Jurkat, Clone E6-1 (cell line): ENCODE measurements at regions not wholly inside any gene's neighbourhood (a gene's known extent, or its start where the extent isn't known, plus 50 kb on each side); places are given as distances from the start of the nearest gene placed in this dataset.

Source experiments
- DNase-seq: peaks from one replicate; pipeline ENCODE4 v3.0.0-alpha.2; 2011; ENCODE audit warnings: low read depth, low spot score
- H3K4me3 ChIP-seq: 2 replicates; pipeline ENCODE4 v1.5.1; 2011; ENCODE audit warnings: mild to moderate bottlenecking, low read length, control low read depth, moderate library complexity

DNA sequence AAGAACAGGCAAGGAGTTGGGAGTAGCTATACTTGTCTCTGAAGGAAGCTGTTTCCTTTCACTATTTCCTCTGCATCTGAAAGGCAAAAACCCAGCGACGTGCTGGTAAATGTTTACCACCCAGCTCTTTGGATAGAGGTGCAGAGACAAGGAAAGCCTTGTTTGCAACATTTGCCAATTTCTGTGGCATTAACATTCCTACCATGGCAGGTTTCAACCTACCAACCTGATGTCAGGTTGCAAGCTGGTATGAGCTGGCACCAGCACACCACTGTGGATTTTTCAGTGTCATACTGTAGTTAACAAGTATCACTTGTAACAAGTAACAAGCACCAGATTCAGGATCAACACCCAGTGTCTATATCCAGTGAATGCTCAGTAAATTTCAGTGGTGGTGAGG, 294.8 kb upstream of the TMPO start:
- DNase-seq = no peak
- H3K4me3 ChIP-seq = no peak overlapping the region

DNA sequence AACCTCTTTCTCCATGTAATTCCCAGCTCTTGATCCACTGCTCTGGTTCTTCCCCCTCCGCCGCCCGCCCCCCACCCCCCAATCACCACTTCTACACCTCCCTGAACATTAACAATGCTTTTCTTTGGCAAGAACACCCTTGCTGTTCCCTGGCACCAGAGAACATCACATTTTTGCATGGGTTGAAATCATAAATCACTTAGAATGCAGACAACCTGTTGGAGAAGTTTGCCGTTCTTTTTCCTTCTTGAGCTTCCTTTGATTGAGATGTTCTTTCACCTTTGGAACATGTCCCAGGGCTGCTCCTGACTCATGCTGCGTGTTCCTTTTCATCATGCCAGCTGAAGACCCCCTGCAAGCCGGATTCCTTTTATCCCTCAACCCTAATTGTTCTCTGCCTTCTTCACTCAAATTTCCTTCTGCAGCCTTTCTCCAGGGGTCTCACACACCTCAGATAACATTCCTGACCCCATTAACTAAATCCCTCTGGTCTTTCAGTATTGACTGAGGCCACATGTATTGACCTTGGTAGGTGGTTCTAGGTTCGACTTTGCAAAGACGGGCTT, 294.1 kb upstream of the TMPO start:
- H3K4me3 ChIP-seq = no peak overlapping the region
- DNase-seq = no peak

DNA sequence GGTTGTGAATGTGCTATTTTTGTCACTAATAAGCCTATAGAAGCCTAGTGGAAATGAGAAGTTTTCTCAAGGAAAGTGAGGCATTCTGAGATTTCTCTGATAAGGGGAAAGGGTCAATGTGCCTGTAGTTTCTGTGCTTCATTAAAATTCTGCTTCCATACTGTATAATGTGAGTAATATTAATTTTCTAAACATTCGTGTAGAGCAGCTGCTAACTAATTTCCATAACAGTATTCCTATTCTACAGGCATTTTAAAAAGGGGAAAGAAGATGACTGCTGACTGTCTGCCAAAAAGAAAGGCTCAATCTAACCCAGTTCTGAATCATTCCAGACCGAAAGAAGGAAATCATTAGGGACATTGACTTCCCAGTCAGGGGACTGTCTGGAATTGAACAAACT, 293.3 kb upstream of the TMPO start:
- no peak for DNase-seq
- no peak overlapping the region for H3K4me3 ChIP-seq

DNA sequence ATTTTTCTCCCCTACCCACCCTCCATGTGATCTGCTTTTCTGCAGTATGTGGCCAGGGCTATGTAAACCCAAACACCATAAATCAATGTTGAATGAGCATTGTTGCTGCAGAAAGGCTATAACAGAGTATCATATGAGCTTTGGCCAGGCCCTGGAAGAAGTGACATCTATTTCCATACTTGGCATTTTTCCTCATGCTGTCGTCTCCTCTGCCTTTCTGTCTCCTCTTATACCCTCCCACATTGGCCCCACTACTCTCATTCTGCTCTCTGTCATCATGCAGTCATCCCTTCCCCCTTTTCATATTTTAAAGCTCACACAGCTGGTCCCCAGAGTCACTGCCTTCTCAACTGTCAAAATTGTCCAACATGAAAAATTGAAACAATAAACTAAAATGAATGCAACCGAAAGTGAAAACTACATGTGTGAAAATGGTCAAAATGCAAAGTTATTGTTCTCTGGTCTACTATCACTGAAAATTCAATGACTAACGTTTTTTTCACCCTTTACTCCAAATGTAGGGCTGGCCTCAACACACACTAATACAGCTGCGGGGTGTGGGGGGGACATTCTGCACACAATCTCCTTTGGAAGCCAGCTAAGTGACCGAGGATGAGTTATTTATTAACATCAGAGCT, 290.7 kb upstream of the TMPO start:
- DNase-seq = no peak
- no peak overlapping the region for H3K4me3 ChIP-seq

DNA sequence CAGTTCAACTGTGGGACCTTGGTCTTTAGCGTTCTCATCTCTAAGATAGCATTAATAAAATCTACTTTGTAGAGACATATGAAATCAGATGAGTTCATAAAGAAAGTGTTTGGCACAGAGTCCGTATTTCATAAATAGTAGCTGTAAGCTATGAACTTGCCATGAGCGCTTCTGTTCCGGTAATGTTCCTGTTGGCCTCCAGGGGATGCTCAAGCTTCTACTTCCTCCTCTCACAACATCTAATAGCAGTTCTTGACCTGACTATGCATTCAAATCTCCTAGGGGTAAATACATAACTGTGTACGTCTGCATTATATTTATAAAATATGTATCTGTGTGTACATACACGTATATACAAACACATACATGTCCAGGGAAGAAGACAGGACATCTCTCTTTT, 288.2 kb upstream of the TMPO start:
- DNase-seq = peak; percentile 42
- H3K4me3 ChIP-seq = no peak overlapping the region

DNA sequence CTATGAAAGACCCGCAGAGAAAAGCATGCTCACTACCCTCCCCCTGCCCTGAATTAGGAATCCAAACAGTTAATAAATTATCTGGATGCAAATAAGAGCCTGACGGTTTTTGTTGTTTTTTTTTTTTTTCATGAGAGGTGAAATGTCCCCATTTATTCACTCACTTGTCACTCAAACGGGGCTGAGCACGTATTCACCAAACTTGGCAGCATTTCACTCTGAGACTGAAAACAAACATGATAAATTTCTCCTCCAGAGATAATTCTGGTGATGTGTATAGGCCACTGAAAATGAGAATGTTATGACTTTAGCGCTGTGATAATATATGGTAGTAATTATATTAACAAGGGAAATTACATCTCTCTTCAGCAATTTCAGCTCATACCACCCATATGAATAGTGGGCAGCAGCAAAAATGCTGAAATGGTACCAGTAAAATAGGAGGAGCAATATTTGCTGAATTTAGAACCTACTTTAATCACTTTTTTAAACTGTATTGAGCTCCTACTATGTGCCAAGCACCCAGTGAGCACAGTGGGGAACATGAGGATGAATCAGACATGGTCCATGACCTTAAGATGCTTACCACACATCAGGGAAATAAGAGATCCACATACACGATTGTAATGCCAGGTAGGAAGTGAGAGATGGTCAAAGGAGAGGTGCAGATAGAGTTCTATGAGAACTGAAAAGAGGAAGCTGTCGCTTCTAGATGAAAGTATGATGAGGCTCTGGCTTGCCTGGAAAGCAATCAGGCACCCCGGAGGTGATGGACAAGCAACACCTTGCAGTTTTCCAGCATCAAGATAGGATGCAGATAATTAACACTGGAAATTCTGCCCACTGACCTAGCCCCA, 286.5 kb upstream of the TMPO start:
- no peak for DNase-seq

DNA sequence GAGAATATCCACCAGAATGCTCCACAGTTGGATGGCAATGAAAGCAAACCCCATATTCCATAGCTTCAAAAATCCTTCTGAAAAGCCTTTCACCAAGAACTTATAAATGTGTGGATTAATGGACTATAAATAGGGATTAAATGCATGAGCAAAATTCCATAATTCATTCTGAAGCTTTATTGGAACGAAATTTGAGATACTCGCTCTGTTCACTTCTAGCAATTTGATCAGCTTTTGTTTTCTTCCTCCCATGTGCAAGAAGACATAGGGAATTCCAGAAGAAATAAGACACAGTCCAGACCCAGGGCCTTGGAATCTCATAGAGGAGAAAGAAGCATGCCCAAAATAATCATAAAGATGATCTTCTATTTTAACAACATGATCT, 285.9 kb upstream of the TMPO start:
- DNase-seq = no peak
- H3K4me3 ChIP-seq = no peak overlapping the region

More for the DNA sequence above, 286.5 kb upstream of the TMPO start:
- H3K4me3 ChIP-seq = no peak overlapping the region

DNA sequence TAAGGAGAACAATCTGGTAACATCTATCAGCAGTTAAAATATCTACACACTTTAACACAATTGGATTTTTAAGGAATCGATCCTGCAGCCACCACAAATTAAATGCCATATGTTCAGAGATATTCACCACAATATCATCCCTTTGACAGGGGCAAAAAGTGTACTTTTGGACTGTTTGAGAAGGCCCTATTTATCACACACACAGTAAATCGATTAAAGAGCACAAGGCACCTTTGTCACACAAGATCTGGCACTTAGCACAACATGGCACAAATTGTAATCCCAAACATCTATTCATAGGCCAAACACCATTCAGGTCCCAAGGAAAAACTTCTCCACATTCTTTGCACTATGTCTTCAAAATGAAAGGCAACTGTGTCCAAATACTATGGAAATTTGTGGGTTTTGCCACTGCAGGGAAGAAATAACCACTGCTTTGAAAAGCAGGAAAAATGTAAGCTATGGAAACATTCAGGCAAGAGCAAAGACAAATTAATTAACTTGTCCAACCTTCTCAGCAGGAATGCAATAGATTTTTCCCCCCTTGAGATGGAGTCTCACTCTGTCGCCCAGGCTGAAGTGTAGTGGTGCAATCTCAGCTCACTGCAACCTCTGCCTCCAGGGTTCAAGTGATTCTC, 282.5 kb upstream of the TMPO start:
- no peak overlapping the region for H3K4me3 ChIP-seq
- DNase-seq = no peak

DNA sequence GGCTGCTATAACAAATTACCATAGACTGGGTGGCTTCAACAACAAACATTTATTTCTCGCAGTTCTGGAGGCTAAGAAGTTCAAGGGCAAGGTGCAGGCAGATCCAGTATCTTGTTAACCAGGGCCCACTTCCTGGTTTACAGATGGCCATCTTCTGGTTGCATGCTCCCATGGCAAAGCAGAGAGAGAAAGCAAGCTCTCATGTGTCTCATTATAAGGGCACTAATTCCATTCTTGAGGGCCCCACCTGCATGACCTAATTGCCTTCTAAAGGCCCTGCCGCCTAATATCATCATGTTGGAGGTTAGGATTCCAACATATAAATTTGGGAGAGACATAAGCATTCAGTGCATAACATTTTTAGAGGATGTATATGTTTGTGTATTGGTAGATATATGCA, 280.1 kb upstream of the TMPO start:
- no peak overlapping the region for H3K4me3 ChIP-seq
- DNase-seq = no peak

DNA sequence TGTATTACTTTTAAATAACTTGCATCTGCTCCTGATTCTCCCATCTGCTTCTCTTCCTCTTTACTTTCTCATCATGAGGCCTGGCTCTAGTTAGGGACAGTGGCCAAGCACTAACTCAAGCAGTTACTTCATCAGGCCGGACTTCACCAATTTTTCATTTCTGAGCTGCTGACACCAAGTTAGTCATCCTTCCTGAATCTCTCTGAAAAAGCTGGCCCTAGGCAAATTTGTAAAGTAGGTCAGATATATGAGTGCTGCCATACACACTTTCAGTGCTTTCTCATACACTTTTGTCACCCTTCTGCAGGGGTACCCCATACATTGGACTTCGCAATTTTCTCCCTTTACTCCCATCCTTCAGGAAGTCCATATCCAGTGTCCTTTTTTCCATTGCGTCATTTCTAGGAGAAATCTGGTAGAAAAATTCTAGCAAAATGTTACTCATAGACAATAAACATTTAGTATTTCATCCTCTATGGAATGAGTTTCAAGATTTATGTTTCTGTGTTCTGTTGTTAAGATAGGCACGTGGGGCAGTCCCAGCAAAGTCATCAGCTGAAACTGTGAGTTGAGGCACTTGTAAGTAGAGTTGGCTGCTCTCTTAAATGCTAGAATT, 276.8 kb upstream of the TMPO start:
- no peak for DNase-seq

DNA sequence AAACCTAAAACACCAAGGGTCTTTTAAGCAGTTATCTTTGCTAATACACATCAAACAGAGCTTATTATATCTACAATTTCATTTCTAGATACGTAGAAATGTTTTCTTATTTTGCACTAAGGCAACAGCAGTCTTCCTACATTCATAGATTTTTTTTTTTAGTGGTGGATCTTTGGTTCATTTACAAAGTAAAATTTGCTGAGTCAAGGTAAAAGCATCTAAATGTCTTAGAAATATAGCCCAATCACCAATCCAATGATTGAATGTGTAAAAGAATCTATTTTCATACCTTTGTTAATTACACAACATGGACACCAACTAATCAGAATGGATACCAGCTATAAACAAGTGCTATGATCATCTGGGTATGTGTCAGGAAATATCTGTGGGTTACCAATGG, 272.2 kb upstream of the TMPO start:
- no peak for DNase-seq
- H3K4me3 ChIP-seq = no peak overlapping the region

More for the DNA sequence above, 276.8 kb upstream of the TMPO start:
- H3K4me3 ChIP-seq = no peak overlapping the region

DNA sequence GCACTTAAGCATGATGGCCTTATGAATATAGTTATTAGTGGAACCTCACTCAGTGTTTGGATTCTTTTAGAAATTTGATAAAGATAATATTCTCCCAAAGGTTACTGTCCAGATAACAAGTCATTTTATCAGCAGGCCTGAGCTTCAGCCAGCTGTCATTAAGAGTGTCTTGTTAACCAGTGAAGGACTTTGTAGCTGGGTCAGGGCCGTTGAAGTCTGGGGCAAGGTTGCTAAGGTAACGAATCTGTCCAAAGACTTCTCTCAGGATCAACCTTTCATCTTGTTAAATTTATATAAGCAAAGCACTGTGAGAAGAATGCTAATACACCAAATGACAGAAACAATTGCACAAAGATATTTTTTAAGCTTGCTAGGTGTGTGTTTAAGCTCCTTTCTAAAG, 271.3 kb upstream of the TMPO start:
- H3K4me3 ChIP-seq = no peak overlapping the region
- no peak for DNase-seq

DNA sequence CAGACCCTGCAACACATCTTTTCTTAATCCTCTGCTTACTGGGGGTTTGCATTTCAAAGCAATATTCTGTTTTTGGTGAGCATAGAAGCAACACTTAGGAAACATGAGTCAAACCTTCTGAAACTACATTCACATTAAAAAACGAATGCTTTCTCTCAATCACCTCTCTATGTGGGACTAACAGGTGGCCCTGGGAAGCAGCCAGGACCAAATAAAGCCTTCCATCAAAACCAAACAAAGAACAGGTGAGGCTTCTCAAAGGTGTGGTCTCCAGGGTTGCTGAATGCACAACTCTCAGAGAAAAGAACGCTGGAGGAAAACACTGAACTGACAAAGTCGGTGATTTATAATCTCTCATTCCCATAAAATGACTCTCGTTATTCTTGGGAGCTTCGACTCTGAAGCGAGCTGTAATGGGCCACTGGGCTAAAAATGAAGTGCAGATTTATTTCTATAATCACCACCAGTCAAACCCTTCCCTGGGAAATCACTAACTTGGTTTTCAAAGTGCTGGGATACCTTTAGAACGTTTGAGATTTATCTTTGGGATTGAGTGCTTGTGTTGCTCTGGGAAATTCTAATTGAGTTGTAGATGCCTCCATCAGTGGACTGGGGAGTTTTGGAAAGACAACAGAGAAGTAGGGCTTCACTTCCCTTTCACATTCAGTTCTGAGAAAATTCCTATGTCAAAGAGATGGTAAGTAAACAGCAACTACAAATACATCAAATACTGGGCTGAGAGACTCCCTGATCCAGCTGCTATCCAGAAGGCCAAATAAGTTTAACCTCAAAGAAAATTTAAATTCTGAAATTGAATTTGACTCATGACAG, 262.0 kb upstream of the TMPO start:
- no peak overlapping the region for H3K4me3 ChIP-seq
- no peak for DNase-seq

DNA sequence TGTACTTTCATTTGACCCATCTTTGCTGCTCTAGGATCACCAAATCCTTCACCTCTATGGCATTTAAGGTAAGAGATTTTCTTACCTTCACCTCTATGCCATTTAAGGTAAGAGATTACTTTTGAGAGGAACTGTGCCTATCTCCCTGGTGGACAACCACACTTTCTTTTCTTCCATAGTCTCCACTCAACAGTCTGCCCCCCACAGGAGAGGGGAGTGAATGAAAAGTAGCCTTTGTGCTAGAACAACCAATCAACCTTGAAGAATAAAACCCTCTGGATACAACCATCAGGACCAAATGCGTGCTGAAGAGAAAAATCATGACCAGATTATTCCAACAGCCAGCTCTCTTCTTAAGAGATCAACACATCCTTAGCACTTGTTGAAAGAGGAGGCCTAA, 258.6 kb upstream of the TMPO start:
- DNase-seq = no peak
- H3K4me3 ChIP-seq = no peak overlapping the region

DNA sequence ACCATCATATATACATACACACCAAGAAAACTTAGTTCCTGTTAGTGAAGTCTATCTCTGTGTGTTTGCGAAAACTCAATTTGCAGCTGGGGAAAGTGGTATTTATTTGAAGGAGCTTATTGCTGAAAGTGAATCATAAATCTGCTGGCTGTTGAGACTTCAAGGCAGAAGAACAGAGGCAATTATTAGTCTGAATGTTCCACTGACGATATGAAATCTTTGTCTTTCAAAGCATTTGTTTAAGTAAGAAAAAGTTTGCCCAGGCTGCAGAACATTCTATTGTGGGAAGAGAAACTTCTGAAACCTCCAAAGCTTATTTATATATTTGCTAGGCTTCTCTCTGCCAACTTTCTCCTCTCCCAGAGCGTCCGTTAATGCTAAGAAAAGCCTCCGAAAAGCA, 255.7 kb upstream of the TMPO start:
- no peak for DNase-seq
- H3K4me3 ChIP-seq = no peak overlapping the region

DNA sequence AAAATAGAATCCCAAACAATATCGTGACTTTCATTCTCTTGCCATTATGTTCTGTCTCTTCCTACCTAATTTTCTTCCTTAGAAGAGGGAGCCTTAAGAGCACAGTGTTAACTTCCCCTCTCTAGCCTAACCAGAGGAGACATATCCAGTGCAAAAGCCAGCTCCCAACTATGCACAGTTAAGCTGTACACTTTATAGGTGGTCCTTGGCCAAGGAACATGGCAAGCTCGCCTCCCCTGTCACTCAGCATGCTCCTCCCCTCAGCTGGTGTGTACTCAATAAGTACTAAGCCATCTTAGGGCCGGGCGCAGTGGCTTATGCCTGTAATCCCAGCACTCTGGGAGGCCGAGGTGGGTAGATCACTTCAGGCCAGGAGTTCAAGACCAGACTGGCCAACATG, 255.1 kb upstream of the TMPO start:
- no peak overlapping the region for H3K4me3 ChIP-seq
- no peak for DNase-seq

DNA sequence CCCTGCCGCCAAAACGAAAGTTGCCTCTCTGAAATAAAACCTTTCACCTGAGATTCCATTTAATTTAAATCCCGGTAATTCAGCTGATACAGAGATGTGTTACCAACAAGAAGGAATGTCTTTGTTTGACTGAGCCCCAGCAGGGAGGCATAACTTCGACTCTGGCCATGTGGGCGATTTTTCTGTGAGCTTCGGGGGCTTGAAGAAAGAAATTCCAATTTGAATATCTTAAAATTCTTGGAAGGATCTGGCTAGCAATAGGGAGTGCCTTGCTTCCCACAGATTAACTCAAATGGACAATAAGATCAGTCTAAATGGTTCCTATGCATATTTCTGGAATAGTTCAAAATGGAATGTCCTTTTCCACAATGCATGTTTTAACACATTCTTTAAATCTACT, 252.5 kb upstream of the TMPO start:
- H3K4me3 ChIP-seq = no peak overlapping the region
- DNase-seq = no peak

DNA sequence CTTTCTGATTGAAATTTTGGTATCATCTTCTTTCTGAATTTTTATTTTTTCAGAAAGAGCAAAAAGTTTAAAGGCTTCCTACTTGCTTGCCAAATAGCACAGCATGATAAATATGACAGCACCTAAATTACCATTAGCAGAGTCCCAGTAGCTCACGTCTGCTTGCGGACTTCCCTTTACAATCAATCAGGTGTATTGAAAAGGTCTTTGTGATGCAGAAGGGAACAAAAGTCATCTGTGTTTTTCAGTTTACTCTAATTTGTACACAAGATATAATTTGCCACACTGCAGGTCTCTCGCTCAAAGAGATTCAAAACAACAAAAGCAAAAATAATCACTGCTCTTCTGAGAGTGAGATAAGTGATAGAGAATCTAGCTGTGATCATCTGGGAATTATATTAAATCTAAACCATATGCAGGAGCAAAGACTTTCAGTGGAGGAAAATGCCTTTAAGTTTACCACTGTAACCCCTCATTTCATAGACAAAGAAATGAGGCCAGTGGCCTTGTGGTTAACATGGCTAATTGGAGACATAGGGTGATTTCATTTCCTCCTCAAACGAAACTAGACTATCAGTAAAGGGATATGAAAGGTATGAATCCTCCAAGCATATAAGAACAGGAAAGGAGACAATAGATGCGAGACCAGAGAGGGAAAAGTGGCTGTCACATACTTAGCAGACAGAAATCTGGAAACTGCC, 240.8 kb upstream of the TMPO start:
- no peak overlapping the region for H3K4me3 ChIP-seq
- DNase-seq = peak; percentile 34
